ENCODE measurements at regions not wholly inside any gene's neighbourhood (a gene's known extent, or its start where the extent isn't known, plus 50 kb on each side); places are given as distances from the start of the nearest gene placed in this dataset.
"Not testable (repeated sequence)": the region's sequence is repeated elsewhere in the genome, so short reads cannot be mapped to it uniquely, and the experiment has no call there.

- DNase-seq: no peak
These were observed 473.9 kb upstream of the SYT4 start for GRCh38 chr18:43751203-43751602.

DNA sequence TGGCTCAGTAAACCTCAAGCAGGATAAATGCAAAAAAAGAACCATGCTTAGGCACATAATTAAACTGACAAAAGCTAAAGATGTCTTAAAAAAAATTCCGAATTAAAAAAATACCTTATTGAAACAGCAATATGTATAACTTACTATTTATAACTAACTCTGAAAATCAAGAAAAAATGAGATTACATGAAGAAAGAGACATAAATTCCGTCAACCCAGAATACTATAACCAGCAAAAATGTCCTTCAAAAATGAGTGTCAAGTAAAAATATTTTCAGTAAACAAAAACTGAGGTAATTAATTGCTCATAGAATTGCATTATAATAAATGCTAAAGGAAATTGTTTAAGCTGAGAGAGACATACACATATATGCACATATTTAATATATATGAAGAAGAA is 474.5 kb upstream of the SYT4 start:
- DNase-seq: no peak

DNA sequence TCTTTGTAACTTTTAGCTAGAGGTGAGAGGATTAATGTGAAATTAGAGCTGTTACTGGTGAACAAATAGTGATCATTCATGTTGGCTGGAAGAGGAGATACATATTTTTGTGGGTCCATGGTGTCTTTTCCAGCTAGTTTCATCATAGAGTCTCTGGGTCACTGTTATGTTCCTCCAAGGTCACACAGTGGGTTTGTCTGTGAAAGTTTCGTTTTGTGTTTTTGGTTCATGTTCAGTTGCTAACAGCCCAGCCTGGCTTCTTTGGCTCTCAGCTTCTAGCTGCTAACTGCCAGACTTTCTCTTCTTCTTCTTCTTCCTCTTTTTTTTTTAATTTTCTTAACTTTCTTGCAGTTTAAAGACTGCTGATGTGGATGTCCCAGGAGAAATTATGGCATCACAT is 480.0 kb upstream of the SYT4 start:
- DNase-seq: no peak

DNA sequence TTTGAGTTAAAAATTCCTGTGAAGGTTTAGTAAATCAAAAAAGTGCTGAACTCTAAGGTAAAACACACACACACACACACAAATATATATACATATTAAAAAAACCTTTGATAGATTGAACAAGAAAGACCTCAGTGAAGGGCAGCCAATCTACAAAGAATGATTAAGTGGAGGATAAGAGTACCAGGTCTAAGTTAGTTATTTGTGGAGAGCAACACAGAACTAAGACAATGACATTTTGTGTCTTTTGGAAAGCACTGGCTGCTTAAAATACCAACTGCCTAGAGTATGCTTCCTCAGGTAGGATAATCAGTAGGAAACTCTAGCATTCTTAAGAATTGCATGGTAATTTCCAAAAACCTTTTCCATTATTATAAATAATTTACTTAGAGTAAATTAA is 481.4 kb upstream of the SYT4 start:
- DNase-seq: no peak

DNA sequence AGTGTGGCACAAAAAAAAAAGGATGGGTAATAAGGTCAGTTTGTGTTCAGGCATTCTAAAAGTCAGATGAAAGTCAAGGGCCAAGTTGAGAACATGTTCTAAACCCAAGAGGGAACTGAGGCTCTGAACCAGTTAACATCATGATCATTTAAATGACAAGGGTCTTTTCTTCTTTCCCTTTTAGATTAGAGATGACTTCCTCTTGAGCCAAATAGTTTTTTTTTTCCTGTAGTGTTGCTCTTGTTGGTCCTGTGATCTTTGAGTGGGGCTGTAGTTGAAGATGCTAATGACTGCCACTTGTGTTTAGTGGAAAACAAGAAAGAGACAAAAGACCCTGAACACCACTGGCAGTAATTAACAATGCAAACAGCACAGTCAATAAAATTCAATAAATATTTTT is 482.7 kb upstream of the SYT4 start:
- no peak for DNase-seq

- no peak for DNase-seq
These were observed 495.6 kb upstream of the SYT4 start for GRCh38 chr18:43772907-43773306.

DNA sequence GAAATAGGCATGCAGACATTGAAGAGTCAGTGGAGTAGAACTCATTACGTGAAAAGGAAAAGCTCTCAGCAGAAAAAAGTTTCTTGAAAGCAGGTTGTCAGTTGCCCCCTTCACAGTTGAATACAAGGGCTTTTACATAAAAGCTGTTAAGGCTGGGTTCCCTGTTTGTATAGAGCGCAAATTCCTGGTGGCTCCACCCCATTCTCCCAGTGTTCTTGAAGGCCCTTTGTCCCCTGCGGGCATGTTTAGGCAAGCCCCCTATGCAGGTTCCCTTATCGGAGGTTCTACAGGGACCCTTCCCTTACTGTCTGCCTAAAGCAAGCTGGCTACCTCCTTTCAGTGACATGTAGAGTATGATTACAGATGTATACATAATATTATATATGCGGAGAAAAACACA is 497.2 kb upstream of the SYT4 start:
- DNase-seq: no peak

- DNase-seq: no peak
These were observed 498.3 kb upstream of the SYT4 start for GRCh38 chr18:43775591-43775990.

DNA sequence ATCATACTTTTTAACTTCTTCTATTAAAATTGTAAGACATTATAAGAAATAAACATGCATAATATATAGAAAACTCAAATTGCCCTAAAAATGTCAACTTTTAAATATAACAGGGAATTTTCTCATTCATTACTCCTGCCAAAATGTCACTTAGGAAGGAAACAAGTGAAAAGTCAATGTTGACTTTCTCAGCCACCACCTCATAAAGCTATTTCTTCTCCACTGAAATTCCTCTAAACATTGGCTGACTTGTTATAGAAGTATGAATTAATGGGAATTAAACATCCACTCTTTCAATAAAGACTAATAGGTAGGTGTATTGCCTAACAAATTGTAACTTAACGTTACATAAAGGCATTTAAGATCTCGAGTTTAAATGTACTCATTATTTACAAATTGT is 499.7 kb upstream of the SYT4 start:
- DNase-seq: no peak

DNA sequence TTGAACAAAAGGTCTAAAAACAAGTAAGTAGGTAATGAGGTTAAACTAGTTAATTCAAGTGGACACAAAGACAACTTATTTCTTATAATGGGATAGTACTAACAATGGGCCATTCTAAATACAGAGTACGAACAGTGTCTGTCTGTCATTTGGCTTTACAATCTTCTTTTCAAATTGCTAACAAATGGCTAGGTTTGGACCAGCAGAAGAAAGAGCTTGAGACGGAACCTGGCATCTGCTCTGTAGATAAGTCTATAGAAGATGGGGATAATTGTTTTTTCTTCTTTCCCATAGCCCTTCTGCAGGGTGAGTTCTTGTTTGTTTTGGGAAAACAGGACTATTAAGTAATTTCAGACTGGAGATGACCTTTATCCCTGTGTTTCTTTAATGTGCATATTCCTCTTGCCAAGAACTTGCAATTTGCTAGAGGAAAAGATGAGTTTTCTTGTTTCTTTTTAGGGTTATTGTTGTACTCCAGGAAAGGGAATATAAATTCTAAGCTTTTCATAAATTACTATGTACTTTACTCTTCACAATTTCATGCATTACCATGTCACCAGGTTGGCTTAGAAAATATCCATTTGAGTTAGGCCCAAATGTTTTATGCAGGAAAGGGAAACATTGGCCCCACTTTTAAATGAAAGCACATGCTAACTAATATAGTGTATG is 500.5 kb upstream of the SYT4 start:
- no peak for DNase-seq

DNA sequence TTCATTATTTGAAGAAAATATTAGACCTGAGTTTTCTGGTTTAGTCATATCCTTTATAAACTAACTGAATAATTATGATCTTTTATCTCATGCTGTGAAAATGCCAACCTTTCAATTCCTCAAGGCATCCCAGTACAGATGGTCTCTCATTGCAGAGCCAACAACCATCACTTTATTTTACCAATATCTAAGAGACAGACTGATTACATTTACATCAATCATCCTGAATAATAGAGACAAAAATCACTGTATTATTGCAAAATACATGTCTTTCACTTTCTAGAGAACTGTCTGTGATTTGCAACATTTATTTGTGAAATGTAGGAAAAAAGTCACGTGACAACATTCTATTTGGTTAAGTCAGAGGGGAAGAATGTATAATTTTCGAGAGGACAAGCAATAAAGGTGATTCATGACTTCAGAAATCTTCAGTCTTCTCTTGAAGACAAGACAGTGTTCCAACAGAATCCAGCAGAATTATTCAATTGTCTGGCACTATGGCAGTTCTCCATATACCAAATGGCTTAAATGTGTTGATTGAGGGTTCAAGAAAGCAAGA is 503.6 kb upstream of the SYT4 start:
- DNase-seq: no peak

- DNase-seq: no peak
These were observed 507.9 kb upstream of the SYT4 start for GRCh38 chr18:43785158-43785557.

GRCh38 chr18:43786893-43787292 is 509.6 kb upstream of the SYT4 start:
- DNase-seq: no peak

GRCh38 chr18:43787721-43788120 is 510.4 kb upstream of the SYT4 start:
- not testable (repeated sequence) for DNase-seq

DNA sequence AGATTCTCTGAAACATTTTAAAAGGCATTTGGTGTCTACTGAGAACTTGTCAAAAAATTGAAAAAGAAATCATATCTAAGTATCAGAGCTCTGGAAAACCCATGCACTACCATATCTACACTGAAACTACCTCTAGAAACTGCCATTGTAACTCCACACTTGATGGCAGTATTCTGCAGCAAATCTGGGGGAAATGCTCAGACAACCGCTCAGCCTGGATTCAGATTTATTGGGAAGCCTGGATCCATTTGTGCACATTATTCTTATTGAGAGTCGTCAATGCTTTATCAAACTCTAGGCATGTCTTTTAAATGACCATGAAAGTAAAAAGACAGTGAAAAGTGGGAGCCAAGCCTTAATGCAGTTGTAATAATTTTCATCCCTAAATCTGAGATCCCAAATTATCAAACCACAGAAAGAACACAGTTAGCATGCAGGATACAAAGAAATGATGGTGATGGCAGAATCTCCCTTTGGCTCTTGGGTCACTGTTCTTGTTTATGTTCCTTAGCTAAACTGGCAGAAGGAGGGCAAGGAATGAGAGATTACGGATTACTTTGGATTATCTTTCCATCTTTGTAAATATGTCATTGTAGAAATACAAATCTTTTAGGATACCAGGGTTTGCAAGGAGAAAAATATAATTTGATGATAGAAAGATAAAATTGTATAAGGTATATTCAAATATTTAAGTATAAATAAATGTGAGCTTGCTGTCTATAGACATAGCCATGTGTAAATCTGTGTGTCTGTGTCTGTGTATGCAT is 512.1 kb upstream of the SYT4 start:
- DNase-seq: no peak

GRCh38 chr18:43793910-43794309 is 516.6 kb upstream of the SYT4 start:
- no peak for DNase-seq

GRCh38 chr18:43794363-43794762 is 517.1 kb upstream of the SYT4 start:
- DNase-seq: no peak

DNA sequence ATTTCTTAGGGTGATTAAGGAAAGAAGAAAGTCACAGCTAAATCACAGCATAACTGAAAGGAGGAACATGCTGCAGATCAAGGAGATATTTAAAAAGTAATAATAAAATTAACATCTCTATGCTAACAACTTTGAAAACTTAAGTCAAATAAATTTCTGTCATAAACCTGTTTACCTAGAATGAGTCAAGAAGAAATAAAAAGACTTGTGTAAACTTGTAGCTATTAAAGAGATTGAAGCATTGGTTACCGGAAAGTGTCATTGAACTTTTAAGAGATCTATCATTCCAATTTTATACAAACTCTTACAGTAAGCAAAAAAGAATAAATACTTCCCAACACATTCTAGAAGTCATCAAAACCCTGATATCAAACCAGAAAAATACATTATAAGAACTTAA is 520.1 kb upstream of the SYT4 start:
- DNase-seq: no peak

- DNase-seq: no peak
These were observed 523.3 kb upstream of the SYT4 start for GRCh38 chr18:43800584-43800983.

- DNase-seq: no peak
These were observed 528.4 kb upstream of the SYT4 start for GRCh38 chr18:43805646-43806194.

- no peak for DNase-seq
These were observed 535.3 kb upstream of the SYT4 start for GRCh38 chr18:43812627-43813026.

DNA sequence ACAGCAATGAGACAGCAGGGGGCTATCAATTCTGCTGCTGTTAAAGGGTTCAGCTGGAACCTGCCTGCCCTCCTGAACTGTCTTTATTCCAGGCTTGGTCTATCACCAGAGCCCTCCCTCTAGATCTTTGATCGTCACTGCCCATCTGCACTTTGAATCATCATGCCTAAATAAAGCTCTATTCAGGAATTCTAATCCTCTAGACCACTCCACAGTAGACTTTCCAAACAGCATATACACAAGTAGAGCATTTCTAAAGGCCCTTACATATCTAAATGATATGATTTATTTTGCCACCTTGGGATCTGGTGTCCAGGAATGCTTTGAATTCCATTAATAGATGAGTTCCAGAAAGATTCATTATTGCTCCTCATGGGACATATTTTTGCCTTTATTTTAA is 542.1 kb upstream of the SYT4 start:
- DNase-seq: no peak

DNA sequence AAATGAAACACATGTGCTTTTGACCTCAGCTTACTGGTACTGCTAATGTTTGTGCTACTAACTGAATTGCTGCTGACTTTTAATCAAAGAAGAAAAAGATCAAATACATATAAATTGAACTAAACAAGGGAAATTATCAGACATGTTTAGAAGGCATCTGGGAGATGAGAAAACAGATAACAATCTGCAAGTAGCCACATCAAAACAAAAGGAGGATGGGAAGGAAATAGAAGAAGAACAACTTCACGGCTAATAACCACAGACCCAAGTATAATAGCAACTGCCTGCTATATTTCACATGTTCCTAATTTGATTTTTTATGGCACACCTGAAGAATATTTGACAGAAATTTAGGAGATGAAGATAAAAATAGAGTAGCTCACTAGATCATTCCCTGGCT is 542.6 kb upstream of the SYT4 start:
- no peak for DNase-seq

DNA sequence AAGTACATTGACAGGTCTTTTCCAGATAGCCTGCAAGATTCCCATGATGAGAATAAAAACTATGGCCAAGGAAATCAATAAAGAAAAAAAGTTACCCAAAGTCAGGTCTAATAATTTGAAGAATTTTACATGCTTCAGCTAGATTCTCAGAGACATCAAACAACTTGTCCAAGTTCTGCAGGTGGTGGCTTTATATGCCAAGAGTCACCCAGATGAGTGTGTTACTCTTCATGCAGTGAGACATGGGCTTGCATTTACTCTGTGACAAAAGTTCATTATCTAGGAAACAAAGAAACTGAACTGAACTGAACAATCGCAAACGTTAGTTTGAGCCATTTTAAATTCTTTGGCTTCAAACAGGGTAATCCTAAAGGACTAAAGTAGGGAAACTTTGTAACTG is 548.5 kb upstream of the SYT4 start:
- DNase-seq: no peak

All from inflammatory macrophage (primary cell).